Neural progenitor cell (in vitro differentiated cells): ENCODE measurements at regions not wholly inside any gene's neighbourhood (a gene's known extent, or its start where the extent isn't known, plus 50 kb on each side); places are given as distances from the start of the nearest gene placed in this dataset.

ENCODE experiments used
- DNase-seq: peaks from one replicate; pipeline ENCODE4 v3.0.0-alpha.2; 2016; ENCODE audit warnings: low spot score
- H2AFZ ChIP-seq: fragments of 200-600 bp; sonication (generic); replicated peaks from 2 replicates; pipeline ENCODE4 v1.6.1; 2016; ENCODE audit warnings: antibody characterized with exemption
- H3F3A ChIP-seq: fragments of 200-600 bp; sonication (generic); 2 replicates; pipeline ENCODE4 v1.6.1; 2016; ENCODE audit warnings: antibody characterized with exemption, low read depth
- H3K27ac ChIP-seq: fragments of 200-600 bp; sonication (generic); 2 replicates; pipeline ENCODE4 v1.5.1; 2016; ENCODE audit warnings: mild to moderate bottlenecking
- H3K27me3 ChIP-seq: fragments of 200-600 bp; sonication (generic); 2 replicates; pipeline ENCODE4 v1.6.1; 2016; ENCODE audit warnings: mild to moderate bottlenecking, moderate library complexity
- H3K36me3 ChIP-seq: fragments of 200-600 bp; sonication (generic); 2 replicates; pipeline ENCODE4 v1.5.1; 2016
- H3K4me1 ChIP-seq: fragments of 200-600 bp; sonication (generic); 2 replicates; pipeline ENCODE4 v1.6.1; 2016; ENCODE audit warnings: mixed run types
- H3K4me2 ChIP-seq: fragments of 200-600 bp; sonication (generic); 2 replicates; pipeline ENCODE4 v1.6.1; 2016
- H3K4me3 ChIP-seq: fragments of 200-600 bp; sonication (generic); 2 replicates; pipeline ENCODE4 v1.5.1; 2016
- H3K79me2 ChIP-seq: fragments of 200-600 bp; sonication (generic); 2 replicates; pipeline ENCODE4 v1.6.1; 2016; ENCODE audit warnings: low read depth
- H3K9ac ChIP-seq: fragments of 200-600 bp; sonication (generic); 2 replicates; pipeline ENCODE4 v1.6.1; 2016
- H3K9me3 ChIP-seq: fragments of 200-600 bp; sonication (generic); 2 replicates; pipeline ENCODE4 v1.5.1; 2016; ENCODE audit warnings: low read depth
- H4K20me1 ChIP-seq: fragments of 200-600 bp; sonication (generic); 2 replicates; pipeline ENCODE4 v1.6.1; 2016; ENCODE audit warnings: low read depth
- H3K27ac Mint-ChIP-seq: 3 replicates; pipeline ENCODE4 v1.8.0; 2021; ENCODE audit warnings: mixed read lengths
- H3K27me3 Mint-ChIP-seq: 2 replicates; pipeline ENCODE4 v1.8.0; 2022; ENCODE audit warnings: low read depth, mild to moderate bottlenecking, inconsistent platforms, moderate library complexity, mixed read lengths; ENCODE audit not compliant: insufficient read depth
- H3K36me3 Mint-ChIP-seq: 3 replicates; pipeline ENCODE4 v1.8.0; 2021; ENCODE audit warnings: mixed read lengths
- H3K4me1 Mint-ChIP-seq: 3 replicates; pipeline ENCODE4 v1.8.0; 2021; ENCODE audit warnings: mixed read lengths
- H3K4me3 Mint-ChIP-seq: 3 replicates; pipeline ENCODE4 v1.8.0; 2021; ENCODE audit warnings: mild to moderate bottlenecking, moderate library complexity, mixed read lengths
- H3K9me3 Mint-ChIP-seq: 3 replicates; pipeline ENCODE4 v1.8.0; 2020; ENCODE audit warnings: mixed read lengths
- CTCF ChIP-seq: fragments of 200-600 bp; sonication (generic); IDR thresholded peaks from 2 replicates; pipeline ENCODE4 v1.5.1; 2017; ENCODE audit warnings: antibody characterized with exemption, mild to moderate bottlenecking
- EZH2 ChIP-seq: fragments of 200-600 bp; sonication (generic); IDR thresholded peaks from 2 replicates; pipeline ENCODE4 v1.6.1; 2017; ENCODE audit warnings: antibody characterized with exemption, mild to moderate bottlenecking, moderate library complexity
- EZH2phosphoT487 ChIP-seq: fragments of 200-600 bp; sonication (generic); IDR thresholded peaks from 2 replicates; pipeline ENCODE4 v1.6.1; 2017; ENCODE audit warnings: antibody characterized with exemption

DNA sequence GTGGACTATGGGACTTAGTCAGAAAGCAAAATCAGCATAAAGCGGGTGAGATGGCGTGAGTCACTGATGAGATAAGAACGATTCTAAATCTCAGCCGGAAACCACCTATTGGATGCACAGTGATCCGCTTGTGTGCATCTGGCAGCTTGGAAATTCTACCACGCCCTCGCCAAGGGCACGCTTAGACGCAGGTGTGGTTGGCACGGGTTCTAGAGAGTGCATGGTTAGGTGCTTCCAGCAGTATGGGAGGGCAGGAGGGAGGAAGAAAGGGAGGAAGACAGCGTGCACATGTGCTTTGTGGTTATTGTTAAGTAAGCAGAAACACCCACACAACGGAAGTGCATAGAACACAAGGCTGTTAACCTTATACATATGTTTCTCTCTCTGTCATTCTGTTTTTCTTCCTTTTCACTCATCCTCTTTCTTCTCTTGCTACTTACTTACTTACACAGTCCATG, 374.0 kb upstream of the ASIC2 start:
- Histone ChIP-seq H2AFZ (no peak overlapping the region), H3K4me2 (no peak overlapping the region), H3K9me3 (no peaks in the 10 kb centered on the region), H3K27ac (no peak overlapping the region), H3K27me3 (no peaks in the 10 kb centered on the region), H3K79me2 (no peaks in the 10 kb centered on the region), H3K4me3 (no peak overlapping the region), H4K20me1 (no peaks in the 10 kb centered on the region), H3K36me3 (no peaks in the 10 kb centered on the region), H3K9ac (no peak overlapping the region), H3K4me1 (no peaks in the 10 kb centered on the region), H3F3A (no peaks in the 10 kb centered on the region)
- no peak for DNase-seq
- no peak overlapping the region for H3K27ac Mint-ChIP-seq
- H3K36me3 Mint-ChIP-seq, result no peaks in the 10 kb centered on the region
- TF ChIP-seq EZH2 (no peak), CTCF (no peak), EZH2phosphoT487 (no peak)
- no peaks in the 10 kb centered on the region for H3K4me1 Mint-ChIP-seq
- H3K9me3 Mint-ChIP-seq, result no peaks in the 10 kb centered on the region
- H3K4me3 Mint-ChIP-seq, result no peak overlapping the region
- peaks cover 3% of the 10 kb centered on the region for H3K27me3 Mint-ChIP-seq

DNA sequence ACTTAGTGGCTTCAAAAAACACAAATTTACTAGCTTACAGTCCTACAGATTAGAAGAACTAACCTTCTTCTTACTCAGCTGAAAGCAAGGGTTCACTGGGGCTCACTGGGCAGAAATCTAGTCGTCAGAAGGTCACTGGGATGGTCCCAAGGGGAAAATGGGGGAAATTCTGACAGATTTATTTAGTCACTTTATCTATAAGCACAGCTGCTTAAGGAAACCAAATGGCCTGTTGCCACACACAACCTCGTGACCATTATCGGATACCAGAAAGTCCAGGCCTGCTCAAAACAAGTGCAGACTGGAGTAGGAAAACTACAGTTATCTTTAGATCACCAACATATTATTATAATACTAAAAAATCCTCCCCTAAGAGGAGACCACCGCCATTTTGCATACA, 374.6 kb upstream of the ASIC2 start:
- no peak overlapping the region for H3K4me3 Mint-ChIP-seq
- H3K36me3 ChIP-seq, result no peaks in the 10 kb centered on the region
- H3K27ac ChIP-seq, result no peak overlapping the region
- TF ChIP-seq CTCF (no peak), EZH2phosphoT487 (no peak)
- no peak overlapping the region for H3K9ac ChIP-seq
- no peak for DNase-seq
- no peaks in the 10 kb centered on the region for H3K79me2 ChIP-seq
- H3F3A ChIP-seq, result no peaks in the 10 kb centered on the region
- no peaks in the 10 kb centered on the region for H3K36me3 Mint-ChIP-seq
- H3K4me1 Mint-ChIP-seq, result no peaks in the 10 kb centered on the region
- H3K4me2 ChIP-seq, result no peak overlapping the region
- no peaks in the 10 kb centered on the region for H3K27me3 ChIP-seq
- peak overlapping the region; percentile 53 for H3K27ac Mint-ChIP-seq
- H3K27me3 Mint-ChIP-seq, result peaks cover 3% of the 10 kb centered on the region
- no peaks in the 10 kb centered on the region for H4K20me1 ChIP-seq
- H3K9me3 Mint-ChIP-seq, result no peaks in the 10 kb centered on the region
- H3K9me3 ChIP-seq, result no peaks in the 10 kb centered on the region
- H3K4me1 ChIP-seq, result no peaks in the 10 kb centered on the region
- H3K4me3 ChIP-seq, result no peak overlapping the region
- H2AFZ ChIP-seq, result no peak overlapping the region

GRCh38 chr17:33668516-33668915, 375.4 kb upstream of the ASIC2 start:
- H3K9me3 Mint-ChIP-seq, result no peaks in the 10 kb centered on the region
- no peak for DNase-seq
- TF ChIP-seq EZH2 (no peak), EZH2phosphoT487 (no peak), CTCF (no peak)
- no peaks in the 10 kb centered on the region for H3K9me3 ChIP-seq
- H3K4me2 ChIP-seq, result no peak overlapping the region
- no peak overlapping the region for H3K4me3 ChIP-seq
- no peak overlapping the region for H3K9ac ChIP-seq
- peaks cover 6% of the 10 kb centered on the region for H3K27me3 Mint-ChIP-seq
- no peaks in the 10 kb centered on the region for H3K4me1 ChIP-seq
- H3K79me2 ChIP-seq, result no peaks in the 10 kb centered on the region
- H3K4me3 Mint-ChIP-seq, result no peak overlapping the region
- no peaks in the 10 kb centered on the region for H3F3A ChIP-seq
- H3K27ac ChIP-seq, result no peak overlapping the region
- no peaks in the 10 kb centered on the region for H3K4me1 Mint-ChIP-seq
- H3K27ac Mint-ChIP-seq, result no peak overlapping the region
- no peaks in the 10 kb centered on the region for H3K36me3 Mint-ChIP-seq
- H3K36me3 ChIP-seq, result no peaks in the 10 kb centered on the region
- no peaks in the 10 kb centered on the region for H3K27me3 ChIP-seq
- H2AFZ ChIP-seq, result no peak overlapping the region
- H4K20me1 ChIP-seq, result no peaks in the 10 kb centered on the region

DNA sequence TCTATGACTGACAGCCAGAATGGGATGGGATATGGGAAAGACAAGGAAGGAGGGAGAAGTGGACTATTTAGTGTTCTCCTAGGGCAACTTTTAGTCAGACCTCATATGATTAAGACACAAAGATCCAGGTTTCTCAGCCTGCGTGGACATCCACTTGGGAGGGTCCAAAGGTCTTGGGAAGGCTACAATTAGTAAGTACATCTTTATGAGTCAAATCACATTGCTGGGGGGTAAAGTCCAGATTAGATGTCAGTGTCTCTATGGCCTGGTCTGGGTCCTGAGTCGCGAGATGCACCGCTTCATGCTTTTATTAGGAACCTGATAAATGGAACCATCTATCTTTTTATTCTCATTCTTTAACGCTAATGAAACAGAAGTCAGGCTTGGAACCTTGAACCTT, 378.4 kb upstream of the ASIC2 start:
- H4K20me1 ChIP-seq, result no peaks in the 10 kb centered on the region
- H3K4me1 Mint-ChIP-seq, result no peaks in the 10 kb centered on the region
- no peak overlapping the region for H3K27ac Mint-ChIP-seq
- H3K4me1 ChIP-seq, result no peaks in the 10 kb centered on the region
- no peaks in the 10 kb centered on the region for H3K79me2 ChIP-seq
- DNase-seq, result no peak
- no peak overlapping the region for H3K4me2 ChIP-seq
- no peaks in the 10 kb centered on the region for H3K9me3 ChIP-seq
- no peak overlapping the region for H2AFZ ChIP-seq
- H3K27me3 ChIP-seq, result no peaks in the 10 kb centered on the region
- no peaks in the 10 kb centered on the region for H3K9me3 Mint-ChIP-seq
- no peak overlapping the region for H3K4me3 Mint-ChIP-seq
- H3K36me3 ChIP-seq, result no peaks in the 10 kb centered on the region
- H3F3A ChIP-seq, result no peaks in the 10 kb centered on the region
- no peaks in the 10 kb centered on the region for H3K36me3 Mint-ChIP-seq
- no peak overlapping the region for H3K4me3 ChIP-seq
- TF ChIP-seq EZH2 (no peak), EZH2phosphoT487 (no peak), CTCF (no peak)
- no peak overlapping the region for H3K9ac ChIP-seq
- peaks cover 5% of the 10 kb centered on the region for H3K27me3 Mint-ChIP-seq
- no peak overlapping the region for H3K27ac ChIP-seq
